PC-9 (cell line): ENCODE measurements at regions not wholly inside any gene's neighbourhood (a gene's known extent, or its start where the extent isn't known, plus 50 kb on each side); places are given as distances from the start of the nearest gene placed in this dataset.

Source experiments
- EZH2 ChIP-seq: fragments of 200-600 bp; sonication (generic); IDR thresholded peaks from 2 replicates; pipeline ENCODE4 v1.8.0; 2017; ENCODE audit warnings: antibody characterized with exemption, low read depth
- TF ChIP-seq, protein P1 (sequence below): fragments of 200-600 bp; sonication (generic); conservative IDR thresholded peaks from 2 replicates; pipeline ENCODE4 v1.6.1; 2017; ENCODE audit warnings: mixed run types, antibody characterized with exemption, mild to moderate bottlenecking, moderate library complexity

- TF ChIP-seq, protein P1, sequence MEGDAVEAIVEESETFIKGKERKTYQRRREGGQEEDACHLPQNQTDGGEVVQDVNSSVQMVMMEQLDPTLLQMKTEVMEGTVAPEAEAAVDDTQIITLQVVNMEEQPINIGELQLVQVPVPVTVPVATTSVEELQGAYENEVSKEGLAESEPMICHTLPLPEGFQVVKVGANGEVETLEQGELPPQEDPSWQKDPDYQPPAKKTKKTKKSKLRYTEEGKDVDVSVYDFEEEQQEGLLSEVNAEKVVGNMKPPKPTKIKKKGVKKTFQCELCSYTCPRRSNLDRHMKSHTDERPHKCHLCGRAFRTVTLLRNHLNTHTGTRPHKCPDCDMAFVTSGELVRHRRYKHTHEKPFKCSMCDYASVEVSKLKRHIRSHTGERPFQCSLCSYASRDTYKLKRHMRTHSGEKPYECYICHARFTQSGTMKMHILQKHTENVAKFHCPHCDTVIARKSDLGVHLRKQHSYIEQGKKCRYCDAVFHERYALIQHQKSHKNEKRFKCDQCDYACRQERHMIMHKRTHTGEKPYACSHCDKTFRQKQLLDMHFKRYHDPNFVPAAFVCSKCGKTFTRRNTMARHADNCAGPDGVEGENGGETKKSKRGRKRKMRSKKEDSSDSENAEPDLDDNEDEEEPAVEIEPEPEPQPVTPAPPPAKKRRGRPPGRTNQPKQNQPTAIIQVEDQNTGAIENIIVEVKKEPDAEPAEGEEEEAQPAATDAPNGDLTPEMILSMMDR = no peak
- TF ChIP-seq EZH2 = no peak
These were observed 366.5 kb upstream of the SEMA3C start for GRCh38 chr7:81285142-81285871.
